SK-N-SH treated with all-trans-retinoic acid at 6 μM for 48 hours (cell line): ENCODE measurements at regions not wholly inside any gene's neighbourhood (a gene's known extent, or its start where the extent isn't known, plus 50 kb on each side); places are given as distances from the start of the nearest gene placed in this dataset.
A peak's percentile ranks its signal among the peaks of the same experiment; 100 is the strongest.

Experiments used
- ATAC-seq: fragments of 200-7000 bp; cut with Tn5 transposase; 3 replicates; pipeline ENCODE4 v1.9.1; 2020; ENCODE audit warnings: mild to moderate bottlenecking, moderate library complexity
- ARNTL ChIP-seq: fragments of 450-650 bp; formaldehyde crosslinking; IDR thresholded peaks from 2 replicates; pipeline ENCODE4 v1.5.0; 2020; ENCODE audit warnings: low read depth, mild to moderate bottlenecking, moderate library complexity, borderline replicate concordance
- BACH2 ChIP-seq: fragments of 250-450 bp; sonication (Bioruptor Pico); IDR thresholded peaks from 2 replicates; pipeline ENCODE4 v1.9.0; 2021; ENCODE audit warnings: mild to moderate bottlenecking, borderline replicate concordance
- CREB5 ChIP-seq: fragments of 250-450 bp; sonication (Bioruptor Pico); IDR thresholded peaks from 2 replicates; pipeline ENCODE4 v1.5.1; 2020; ENCODE audit warnings: low read depth, mild to moderate bottlenecking, moderate library complexity
- CSDC2 ChIP-seq: fragments of 250-450 bp; sonication (Bioruptor Pico); IDR thresholded peaks from 2 replicates; pipeline ENCODE4 v1.5.0; 2020; ENCODE audit warnings: mild to moderate bottlenecking, moderate library complexity
- CSRNP3 ChIP-seq: fragments of 250-450 bp; sonication (Bioruptor Pico); IDR thresholded peaks from 2 replicates; pipeline ENCODE4 v1.5.1; 2021; ENCODE audit warnings: mild to moderate bottlenecking, moderate library complexity
- ESRRG ChIP-seq: fragments of 250-450 bp; sonication (Bioruptor Pico); IDR thresholded peaks from 2 replicates; pipeline ENCODE4 v1.6.1; 2021; ENCODE audit warnings: mild to moderate bottlenecking
- GLIS3 ChIP-seq: fragments of 250-450 bp; sonication (Bioruptor Pico); IDR thresholded peaks from 2 replicates; pipeline ENCODE4 v1.5.0; 2020; ENCODE audit warnings: mild to moderate bottlenecking, moderate library complexity
- ISL1 ChIP-seq: fragments of 250-450 bp; sonication (Bioruptor Pico); IDR thresholded peaks from 2 replicates; pipeline ENCODE4 v2.1.2; 2022; ENCODE audit warnings: mild to moderate bottlenecking, moderate library complexity
- OSR1 ChIP-seq: fragments of 250-450 bp; sonication (Bioruptor Pico); IDR thresholded peaks from 2 replicates; pipeline ENCODE4 v1.8.0; 2022; ENCODE audit warnings: moderate library complexity, mild to moderate bottlenecking, inconsistent platforms
- POU6F1 ChIP-seq: fragments of 250-450 bp; sonication (Bioruptor Pico); IDR thresholded peaks from 2 replicates; pipeline ENCODE4 v1.8.0; 2021; ENCODE audit warnings: low read depth, mild to moderate bottlenecking, moderate library complexity, borderline replicate concordance
- PPARA ChIP-seq: fragments of 250-450 bp; sonication (Bioruptor Pico); IDR thresholded peaks from 2 replicates; pipeline ENCODE4 v1.5.0; 2020; ENCODE audit warnings: mild to moderate bottlenecking, borderline replicate concordance
- RARB ChIP-seq: fragments of 250-450 bp; sonication (Bioruptor Pico); IDR thresholded peaks from 2 replicates; pipeline ENCODE4 v1.8.0; 2021; ENCODE audit warnings: mild to moderate bottlenecking, moderate library complexity
- SNAI2 ChIP-seq: fragments of 250-450 bp; sonication (Bioruptor Pico); IDR thresholded peaks from 2 replicates; pipeline ENCODE4 v1.5.0; 2020; ENCODE audit warnings: mild to moderate bottlenecking, moderate library complexity
- TOX ChIP-seq: fragments of 250-450 bp; sonication (Bioruptor Pico); IDR thresholded peaks from 2 replicates; pipeline ENCODE4 v1.8.0; 2021; ENCODE audit warnings: mild to moderate bottlenecking, moderate library complexity, borderline replicate concordance
- ZC3H10 ChIP-seq: fragments of 250-450 bp; sonication (Bioruptor Pico); IDR thresholded peaks from 2 replicates; pipeline ENCODE4 v1.5.1; 2021; ENCODE audit warnings: mild to moderate bottlenecking, moderate library complexity
- ZFP3 ChIP-seq: fragments of 250-450 bp; sonication (Bioruptor Pico); IDR thresholded peaks from 2 replicates; pipeline ENCODE4 v1.5.0; 2020; ENCODE audit warnings: mild to moderate bottlenecking, moderate library complexity
- ZFP30 ChIP-seq: fragments of 450-650 bp; formaldehyde crosslinking; IDR thresholded peaks from 2 replicates; pipeline ENCODE4 v1.5.0; 2022; ENCODE audit warnings: mild to moderate bottlenecking, moderate library complexity
- ZNF565 ChIP-seq: fragments of 450-650 bp; formaldehyde crosslinking; conservative IDR thresholded peaks from 2 replicates; pipeline ENCODE4 v1.5.0; 2020; ENCODE audit warnings: low read depth, mild to moderate bottlenecking, moderate library complexity
- ZNF70 ChIP-seq: fragments of 450-650 bp; formaldehyde crosslinking; IDR thresholded peaks from 2 replicates; pipeline ENCODE4 v1.5.0; 2020; ENCODE audit warnings: mild to moderate bottlenecking, moderate library complexity
- ZNF8 ChIP-seq: fragments of 450-650 bp; formaldehyde crosslinking; IDR thresholded peaks from 2 replicates; pipeline ENCODE4 v1.5.0; 2020; ENCODE audit warnings: mild to moderate bottlenecking, moderate library complexity
- TF ChIP-seq, protein P1 (sequence below): fragments of 250-450 bp; sonication (Bioruptor Pico); IDR thresholded peaks from 2 replicates; pipeline ENCODE4 v1.8.0; 2020; ENCODE audit warnings: mild to moderate bottlenecking, moderate library complexity, borderline replicate concordance
- TF ChIP-seq, protein P2 (sequence below): fragments of 250-450 bp; sonication (Bioruptor Pico); IDR thresholded peaks from 2 replicates; pipeline ENCODE4 v1.5.0; 2020; ENCODE audit warnings: mild to moderate bottlenecking, moderate library complexity

DNA sequence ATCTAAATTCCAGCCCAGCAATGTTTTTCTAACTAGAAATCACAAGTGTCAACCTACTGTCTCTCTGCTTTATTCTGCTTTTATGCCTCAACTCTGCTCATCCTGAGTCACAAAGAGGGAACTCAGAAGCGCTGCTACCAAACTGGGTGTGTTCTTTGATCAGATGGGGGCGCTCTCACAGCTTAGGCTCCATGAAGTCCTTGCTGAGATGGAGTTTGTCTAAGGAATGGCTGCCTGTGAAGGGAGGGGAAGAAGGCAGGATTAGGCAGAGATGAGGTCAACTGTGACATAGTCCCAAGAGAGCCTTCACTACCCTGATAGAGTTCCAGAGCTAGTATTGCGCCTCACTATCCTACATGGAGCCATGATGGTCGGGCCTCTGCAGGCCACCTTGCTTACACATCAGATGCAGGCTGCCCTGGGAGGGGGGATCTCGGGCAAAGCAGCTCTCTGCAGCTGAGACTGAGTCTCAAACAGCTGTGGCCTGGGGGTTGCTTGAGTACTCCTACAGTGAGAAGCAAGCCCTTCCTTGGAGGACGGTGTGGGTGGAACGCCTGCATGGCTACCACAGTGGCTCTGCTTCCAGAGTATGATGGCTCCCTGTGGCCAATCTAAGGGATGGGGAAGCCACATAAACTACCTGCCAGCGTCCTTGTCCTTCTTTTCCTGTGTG lies 219.9 kb downstream of the CCNG2 start (continued):
- TF ChIP-seq CREB5 (CRISPR knock-in tag) (no peak), CSRNP3 (CRISPR knock-in tag) (no peak), ESRRG (no peak), ISL1 (no peak), GLIS3 (CRISPR knock-in tag) (no peak)

- ATAC-seq, result no peak
- no peak for TF ChIP-seq SNAI2
- no peak for TF ChIP-seq TOX (CRISPR knock-in tag)
- TF ChIP-seq CREB5 (CRISPR knock-in tag), result no peak
- TF ChIP-seq ESRRG, result no peak
- no peak for TF ChIP-seq ZNF70 (CRISPR knock-in tag)
- no peak for TF ChIP-seq ZNF565
- no peak for TF ChIP-seq ZFP30 (CRISPR knock-in tag)
- no peak for TF ChIP-seq OSR1 (CRISPR knock-in tag)
- no peak for TF ChIP-seq BACH2
- TF ChIP-seq ISL1, result no peak
- TF ChIP-seq POU6F1 (CRISPR knock-in tag), result no peak
- no peak for TF ChIP-seq ARNTL (CRISPR knock-in tag)
- TF ChIP-seq GLIS3 (CRISPR knock-in tag), result no peak
- TF ChIP-seq ZC3H10 (CRISPR knock-in tag), result no peak
- no peak for TF ChIP-seq RARB (CRISPR knock-in tag)
- no peak for TF ChIP-seq ZNF8
- TF ChIP-seq PPARA (CRISPR knock-in tag), result no peak
- TF ChIP-seq, protein P1, sequence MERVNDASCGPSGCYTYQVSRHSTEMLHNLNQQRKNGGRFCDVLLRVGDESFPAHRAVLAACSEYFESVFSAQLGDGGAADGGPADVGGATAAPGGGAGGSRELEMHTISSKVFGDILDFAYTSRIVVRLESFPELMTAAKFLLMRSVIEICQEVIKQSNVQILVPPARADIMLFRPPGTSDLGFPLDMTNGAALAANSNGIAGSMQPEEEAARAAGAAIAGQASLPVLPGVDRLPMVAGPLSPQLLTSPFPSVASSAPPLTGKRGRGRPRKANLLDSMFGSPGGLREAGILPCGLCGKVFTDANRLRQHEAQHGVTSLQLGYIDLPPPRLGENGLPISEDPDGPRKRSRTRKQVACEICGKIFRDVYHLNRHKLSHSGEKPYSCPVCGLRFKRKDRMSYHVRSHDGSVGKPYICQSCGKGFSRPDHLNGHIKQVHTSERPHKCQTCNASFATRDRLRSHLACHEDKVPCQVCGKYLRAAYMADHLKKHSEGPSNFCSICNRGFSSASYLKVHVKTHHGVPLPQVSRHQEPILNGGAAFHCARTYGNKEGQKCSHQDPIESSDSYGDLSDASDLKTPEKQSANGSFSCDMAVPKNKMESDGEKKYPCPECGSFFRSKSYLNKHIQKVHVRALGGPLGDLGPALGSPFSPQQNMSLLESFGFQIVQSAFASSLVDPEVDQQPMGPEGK, result no peak
These were observed 221.5 kb upstream of the CXCL13 start for GRCh38 chr4:77384094-77384493.

DNA sequence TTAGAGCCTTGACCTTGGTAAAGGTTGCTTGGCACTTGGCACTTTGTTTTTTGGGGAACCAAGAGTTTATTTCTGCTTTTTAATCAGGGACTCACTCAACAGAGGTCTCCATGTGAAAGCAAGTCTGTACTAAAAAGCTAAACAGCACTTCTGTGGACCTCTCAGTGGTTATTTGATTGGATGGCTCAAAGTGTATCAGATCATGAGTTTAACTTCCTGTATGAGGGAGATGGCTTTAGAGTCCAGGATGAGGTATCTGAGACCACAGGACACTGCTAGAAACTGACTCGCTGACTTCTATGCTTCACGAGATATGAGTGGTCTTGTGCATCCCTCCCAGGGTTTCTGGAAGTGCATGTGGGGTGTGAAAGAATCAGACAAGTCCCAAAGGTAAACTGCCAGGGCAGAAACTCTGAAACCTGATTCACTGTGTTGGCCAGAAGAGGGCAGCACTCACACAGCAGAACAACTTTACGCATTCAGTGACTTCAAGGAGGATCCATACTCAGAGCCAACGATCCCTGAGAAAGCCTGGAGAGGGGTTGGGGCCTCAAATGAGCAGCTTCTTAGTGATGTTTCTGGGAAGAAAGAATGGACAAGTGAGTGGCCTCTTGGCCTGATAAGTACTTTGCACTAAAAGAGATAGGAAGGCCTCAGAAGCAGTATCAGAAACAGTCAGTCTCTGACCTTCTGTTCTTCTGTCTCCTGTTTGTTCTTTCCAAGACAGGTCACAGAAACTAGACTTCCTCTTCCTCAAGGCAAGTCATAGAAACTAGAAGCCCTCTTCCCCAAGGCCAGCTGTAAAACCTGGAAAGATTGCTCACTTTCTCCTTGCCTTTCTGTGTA lies 220.3 kb upstream of the CXCL13 start:
- peak; percentile 94 for ATAC-seq
- TF ChIP-seq, protein P2, sequence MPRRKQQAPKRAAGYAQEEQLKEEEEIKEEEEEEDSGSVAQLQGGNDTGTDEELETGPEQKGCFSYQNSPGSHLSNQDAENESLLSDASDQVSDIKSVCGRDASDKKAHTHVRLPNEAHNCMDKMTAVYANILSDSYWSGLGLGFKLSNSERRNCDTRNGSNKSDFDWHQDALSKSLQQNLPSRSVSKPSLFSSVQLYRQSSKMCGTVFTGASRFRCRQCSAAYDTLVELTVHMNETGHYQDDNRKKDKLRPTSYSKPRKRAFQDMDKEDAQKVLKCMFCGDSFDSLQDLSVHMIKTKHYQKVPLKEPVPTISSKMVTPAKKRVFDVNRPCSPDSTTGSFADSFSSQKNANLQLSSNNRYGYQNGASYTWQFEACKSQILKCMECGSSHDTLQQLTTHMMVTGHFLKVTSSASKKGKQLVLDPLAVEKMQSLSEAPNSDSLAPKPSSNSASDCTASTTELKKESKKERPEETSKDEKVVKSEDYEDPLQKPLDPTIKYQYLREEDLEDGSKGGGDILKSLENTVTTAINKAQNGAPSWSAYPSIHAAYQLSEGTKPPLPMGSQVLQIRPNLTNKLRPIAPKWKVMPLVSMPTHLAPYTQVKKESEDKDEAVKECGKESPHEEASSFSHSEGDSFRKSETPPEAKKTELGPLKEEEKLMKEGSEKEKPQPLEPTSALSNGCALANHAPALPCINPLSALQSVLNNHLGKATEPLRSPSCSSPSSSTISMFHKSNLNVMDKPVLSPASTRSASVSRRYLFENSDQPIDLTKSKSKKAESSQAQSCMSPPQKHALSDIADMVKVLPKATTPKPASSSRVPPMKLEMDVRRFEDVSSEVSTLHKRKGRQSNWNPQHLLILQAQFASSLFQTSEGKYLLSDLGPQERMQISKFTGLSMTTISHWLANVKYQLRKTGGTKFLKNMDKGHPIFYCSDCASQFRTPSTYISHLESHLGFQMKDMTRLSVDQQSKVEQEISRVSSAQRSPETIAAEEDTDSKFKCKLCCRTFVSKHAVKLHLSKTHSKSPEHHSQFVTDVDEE (CRISPR knock-in tag), result no peak
- TF ChIP-seq CSDC2 (CRISPR knock-in tag) (no peak), OSR1 (CRISPR knock-in tag) (no peak), POU6F1 (CRISPR knock-in tag) (no peak), CREB5 (CRISPR knock-in tag) (no peak), ZFP3 (CRISPR knock-in tag) (no peak), ISL1 (no peak), ZNF8 (no peak), ESRRG (no peak)
